ENCODE measurements at regions not wholly inside any gene's neighbourhood (a gene's known extent, or its start where the extent isn't known, plus 50 kb on each side); places are given as distances from the start of the nearest gene placed in this dataset.
A peak's percentile ranks its signal among the peaks of the same experiment; 100 is the strongest.

DNA sequence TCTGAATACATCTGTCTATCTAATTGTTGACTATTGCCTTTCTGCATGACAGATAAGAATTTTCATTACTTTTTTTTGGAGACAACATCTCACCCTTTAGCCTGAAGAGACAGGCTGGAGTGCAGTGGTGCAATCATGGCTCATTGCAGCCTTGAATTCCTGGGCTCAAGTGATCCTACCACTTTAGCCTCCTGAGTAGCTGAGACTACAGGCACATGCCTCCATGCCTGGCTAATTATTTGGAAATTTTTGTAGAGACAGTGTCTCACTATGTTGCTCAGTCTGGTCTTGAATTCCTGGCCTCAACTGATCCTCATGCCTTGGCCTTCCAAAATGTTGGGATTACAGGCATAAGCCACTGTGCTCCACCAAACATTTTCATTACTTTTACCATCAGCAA, 99.8 kb upstream of the ELAC2 start:
- no peak overlapping the region for H3K4me3 ChIP-seq (ENCODE audit: low read depth, low read length)
- TF ChIP-seq CTCF (IDR thresholded peaks at IDR 0.05; ENCODE audit: low read depth, low read length) = no peak

- peak; percentile 84 for TF ChIP-seq CTCF (IDR thresholded peaks at IDR 0.05; ENCODE audit: low read depth, low read length)
- peak overlapping the region; percentile 25 for H3K4me3 ChIP-seq (ENCODE audit: low read depth, low read length)
These were observed 96.8 kb upstream of the ELAC2 start for GRCh38 chr17:13114601-13115031.

DNA sequence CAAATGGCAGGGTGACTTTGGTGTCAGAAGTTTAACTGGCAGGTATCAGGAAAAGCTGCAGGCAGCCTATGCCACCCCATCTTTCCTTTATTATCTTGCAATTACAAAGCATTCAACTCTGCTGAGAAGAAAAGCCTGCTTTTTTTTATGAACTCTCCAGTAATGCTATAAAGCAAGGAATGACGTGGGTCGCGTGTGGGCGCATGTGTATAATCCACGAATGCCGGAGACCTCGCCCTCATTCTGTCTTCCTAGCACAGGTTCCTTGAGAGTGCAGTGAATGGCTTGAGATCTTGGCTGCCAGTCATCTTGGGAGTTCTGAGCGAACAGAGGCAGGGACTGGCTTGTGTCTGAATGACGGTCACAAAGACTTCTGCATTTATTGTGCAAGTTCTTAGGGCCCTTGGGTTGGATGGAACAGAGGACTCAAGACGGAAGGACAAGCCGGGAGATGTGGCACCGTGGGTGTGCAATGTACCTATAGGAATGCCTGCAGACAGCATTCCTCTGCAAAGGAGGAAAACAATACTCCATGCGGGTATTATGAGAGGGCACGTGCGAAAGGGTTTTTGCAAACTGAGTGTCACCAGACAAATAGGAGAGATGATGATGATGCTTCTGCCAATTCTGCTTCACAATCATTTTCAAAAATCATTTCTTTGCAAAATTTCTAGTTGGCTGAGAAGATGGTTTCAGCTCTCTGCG, 96.1 kb upstream of the ELAC2 start:
- no peak for TF ChIP-seq CTCF (IDR thresholded peaks at IDR 0.05; ENCODE audit: low read depth, low read length)
- no peak overlapping the region for H3K4me3 ChIP-seq (ENCODE audit: low read depth, low read length)

DNA sequence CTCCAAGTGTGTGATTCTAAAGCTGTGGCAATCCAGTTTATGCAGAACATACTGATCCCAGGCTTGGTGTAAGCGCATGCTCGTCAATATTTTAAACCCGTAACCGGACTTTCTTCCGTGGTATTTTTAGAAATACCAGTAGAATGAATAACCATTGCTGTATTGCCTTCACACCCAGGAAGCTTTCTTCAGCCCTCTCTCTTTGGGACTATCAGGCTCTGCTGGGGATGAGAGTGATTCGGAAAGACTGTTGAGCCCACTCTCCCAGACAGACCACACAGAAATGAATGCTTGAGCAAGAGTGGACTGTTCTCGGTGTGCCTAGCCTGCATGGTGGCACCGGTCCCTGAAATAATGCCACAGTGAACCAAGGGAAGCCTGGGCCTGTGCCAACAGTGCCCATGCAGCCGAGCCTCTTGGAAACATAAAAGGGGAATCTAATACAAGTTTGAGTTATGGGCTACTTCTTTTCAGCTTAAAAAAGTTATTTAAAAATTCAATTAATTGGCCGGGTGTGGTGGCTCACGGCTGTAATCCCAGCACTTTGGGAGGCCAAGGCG, 89.9 kb upstream of the ELAC2 start:
- TF ChIP-seq CTCF (IDR thresholded peaks at IDR 0.05; ENCODE audit: low read depth, low read length) = no peak
- H3K4me3 ChIP-seq (ENCODE audit: low read depth, low read length) = no peak overlapping the region

GRCh38 chr17:13106171-13106570, 88.3 kb upstream of the ELAC2 start:
- H3K4me3 ChIP-seq (ENCODE audit: low read depth, low read length) = no peak overlapping the region
- TF ChIP-seq CTCF (IDR thresholded peaks at IDR 0.05; ENCODE audit: low read depth, low read length) = no peak

GRCh38 chr17:13104576-13104975, 86.7 kb upstream of the ELAC2 start:
- no peak overlapping the region for H3K4me3 ChIP-seq (ENCODE audit: low read depth, low read length)
- no peak for TF ChIP-seq CTCF (IDR thresholded peaks at IDR 0.05; ENCODE audit: low read depth, low read length)

GRCh38 chr17:13102477-13102876, 84.7 kb upstream of the ELAC2 start:
- TF ChIP-seq CTCF (IDR thresholded peaks at IDR 0.05; ENCODE audit: low read depth, low read length) = no peak
- no peak overlapping the region for H3K4me3 ChIP-seq (ENCODE audit: low read depth, low read length)

All from WI38 (cell line).